SK-N-MC (cell line): ENCODE measurements at regions not wholly inside any gene's neighbourhood (a gene's known extent, or its start where the extent isn't known, plus 50 kb on each side); places are given as distances from the start of the nearest gene placed in this dataset.

ENCODE experiments used
- DNase-seq: peaks from one replicate; pipeline ENCODE4 v3.0.0-alpha.2; 2011; ENCODE audit warnings: low read depth, low spot score
- H3K27ac ChIP-seq: fragments of 200-600 bp; sonication (generic); 2 replicates; pipeline ENCODE4 v1.5.1; 2016; ENCODE audit warnings: mixed run types
- H3K36me3 ChIP-seq: fragments of 200-600 bp; sonication (generic); 2 replicates; pipeline ENCODE4 v1.6.1; 2017; ENCODE audit warnings: antibody characterized with exemption, low read length, mixed read lengths; ENCODE audit not compliant: insufficient read depth
- H3K4me3 ChIP-seq: fragments of 200-600 bp; sonication (generic); 2 replicates; pipeline ENCODE4 v1.5.1; 2016
- H3K9ac ChIP-seq: fragments of 200-600 bp; sonication (generic); 2 replicates; pipeline ENCODE4 v1.8.0; 2017; ENCODE audit warnings: mixed run types, mixed read lengths; ENCODE audit not compliant: insufficient read length
- H3K9me3 ChIP-seq: fragments of 200-600 bp; sonication (generic); 2 replicates; pipeline ENCODE4 v1.6.1; 2017; ENCODE audit warnings: low read depth, mild to moderate bottlenecking, antibody characterized with exemption, low read length, moderate library complexity, mixed read lengths
- EZH2 ChIP-seq: fragments of 200-600 bp; sonication (generic); IDR thresholded peaks from one replicate; pipeline ENCODE4 v1.6.1; 2017; ENCODE audit warnings: antibody characterized with exemption
- FOXP2 ChIP-seq: optimal IDR thresholded peaks from 2 replicates; pipeline ENCODE3; 2011; ENCODE audit warnings: mild to moderate bottlenecking, moderate library complexity; ENCODE audit not compliant: insufficient read depth; ENCODE audit errors: extremely low read length, control extremely low read depth
- POLR2AphosphoS5 ChIP-seq: IDR thresholded peaks from 2 replicates; pipeline ENCODE4 v1.6.1; 2012; ENCODE audit warnings: mild to moderate bottlenecking, low read depth, low read length, borderline replicate concordance

GRCh38 chr12:125690841-125691240, 625.6 kb downstream of the AACS start:
- no peak overlapping the region for H3K9ac ChIP-seq
- no peaks in the 10 kb centered on the region for H3K9me3 ChIP-seq
- no peak overlapping the region for H3K4me3 ChIP-seq
- TF ChIP-seq FOXP2 (no peak), EZH2 (no peak), POLR2AphosphoS5 (no peak)
- H3K27ac ChIP-seq, result no peak overlapping the region
- no peak for DNase-seq
- H3K36me3 ChIP-seq, result no peaks in the 10 kb centered on the region

- H3K36me3 ChIP-seq, result no peaks in the 10 kb centered on the region
Observed at GRCh38 chr12:125696054-125696453, 630.8 kb downstream of the AACS start.

DNA sequence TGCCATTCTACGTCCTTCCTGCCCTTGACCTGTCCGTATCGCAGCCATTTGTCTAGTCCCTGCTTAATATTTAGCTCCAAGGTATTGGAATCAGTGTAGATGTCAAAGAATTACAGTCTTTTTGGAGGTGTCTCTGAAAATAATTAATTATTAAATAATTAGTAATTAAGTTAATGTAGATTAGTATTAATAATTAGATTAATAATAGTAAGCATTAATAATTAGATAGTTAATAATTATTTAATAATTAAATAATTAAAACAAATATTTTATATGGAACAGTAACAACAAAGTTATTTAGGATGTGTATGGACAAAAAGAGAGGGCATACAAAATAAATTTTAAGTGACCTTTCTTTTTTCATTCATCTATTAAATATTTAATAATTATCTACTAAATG, 639.6 kb downstream of the AACS start:
- no peak overlapping the region for H3K27ac ChIP-seq
- no peak overlapping the region for H3K4me3 ChIP-seq
- no peaks in the 10 kb centered on the region for H3K9me3 ChIP-seq
- no peak overlapping the region for H3K9ac ChIP-seq
- DNase-seq, result no peak
- TF ChIP-seq FOXP2 (no peak), POLR2AphosphoS5 (no peak), EZH2 (no peak)
- H3K36me3 ChIP-seq, result no peaks in the 10 kb centered on the region

More at GRCh38 chr12:125696054-125696453, 630.8 kb downstream of the AACS start:
- Histone ChIP-seq H3K27ac (no peak overlapping the region), H3K9me3 (no peaks in the 10 kb centered on the region), H3K9ac (no peak overlapping the region), H3K4me3 (no peak overlapping the region)
- TF ChIP-seq EZH2, result no peak
- TF ChIP-seq FOXP2, result no peak
- no peak for TF ChIP-seq POLR2AphosphoS5
- no peak for DNase-seq

- Histone ChIP-seq H3K9me3 (no peaks in the 10 kb centered on the region; the same call in 1 of the 2 replicates), H3K9ac (no peak overlapping the region), H3K36me3 (no peaks in the 10 kb centered on the region), H3K27ac (no peak overlapping the region), H3K4me3 (no peak overlapping the region)
- TF ChIP-seq POLR2AphosphoS5 (no peak), FOXP2 (no peak)
- DNase-seq, result no peak
Observed at GRCh38 chr12:125720961-125721360, 655.7 kb downstream of the AACS start.

GRCh38 chr12:125734137-125734536, 668.9 kb downstream of the AACS start:
- Histone ChIP-seq H3K36me3 (peaks cover 15% of the 10 kb centered on the region), H3K27ac (no peak overlapping the region), H3K4me3 (no peak overlapping the region), H3K9me3 (peaks cover 8% of the 10 kb centered on the region; the same call in 1 of the 2 replicates), H3K9ac (no peak overlapping the region)
- no peak for TF ChIP-seq FOXP2
- no peak for TF ChIP-seq EZH2
- TF ChIP-seq POLR2AphosphoS5, result no peak
- DNase-seq, result no peak

DNA sequence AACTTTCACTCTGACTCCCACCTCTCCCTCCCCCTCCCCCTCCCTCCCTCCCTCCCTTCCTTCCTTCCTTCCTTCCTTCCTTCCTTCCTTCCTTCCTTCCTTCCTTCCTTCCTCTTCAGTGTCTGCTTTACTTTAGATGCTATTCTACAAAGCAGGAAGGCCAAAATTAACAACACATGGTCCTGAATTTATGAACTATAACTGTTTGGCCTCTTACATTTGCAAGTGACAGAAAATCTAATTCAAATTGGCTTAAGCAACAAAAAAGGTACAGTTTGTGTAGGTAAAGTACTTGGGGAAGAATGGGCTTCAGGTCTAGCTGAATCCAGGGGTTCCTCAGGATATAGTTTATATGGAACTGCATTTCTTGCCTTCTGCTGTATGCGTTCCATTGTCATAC, 673.0 kb downstream of the AACS start:
- peaks cover 15% of the 10 kb centered on the region for H3K36me3 ChIP-seq
- H3K9me3 ChIP-seq, result peaks cover 8% of the 10 kb centered on the region; the same call in 1 of the 2 replicates
- H3K27ac ChIP-seq, result peak overlapping the region; percentile 99
- TF ChIP-seq FOXP2 (no peak), POLR2AphosphoS5 (0 out of 2 replicates have a peak, but pooled peaks have one; percentile 12)
- peak; percentile 90 for DNase-seq
- H3K4me3 ChIP-seq, result no peak overlapping the region
- H3K9ac ChIP-seq, result peak overlapping the region; percentile 46

DNA sequence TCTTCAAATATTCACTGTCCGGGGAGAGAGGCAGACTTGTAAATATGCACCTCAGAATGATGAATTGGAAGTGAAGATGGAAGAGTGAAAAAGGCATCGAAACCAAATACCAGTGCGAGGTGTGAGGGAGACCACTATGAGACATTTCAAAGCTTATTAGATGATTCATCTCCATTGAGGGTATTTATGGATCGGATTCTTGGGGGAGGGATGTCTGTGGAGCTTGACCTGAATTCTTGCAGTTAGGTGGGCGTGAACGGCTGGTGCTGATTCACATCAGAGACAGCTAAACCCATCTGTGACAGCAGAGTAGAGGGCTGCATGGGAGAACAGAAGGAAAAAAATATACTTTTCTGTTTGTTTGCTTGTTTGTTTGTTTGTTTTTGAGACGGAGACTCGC, 677.2 kb downstream of the AACS start:
- Histone ChIP-seq H3K9me3 (no peaks in the 10 kb centered on the region; the same call in 1 of the 2 replicates), H3K9ac (no peak overlapping the region), H3K27ac (peak overlapping the region; percentile 99; the same call in 1 of the 2 replicates), H3K4me3 (no peak overlapping the region), H3K36me3 (no peaks in the 10 kb centered on the region)
- DNase-seq, result no peak
- TF ChIP-seq POLR2AphosphoS5, result no peak
- no peak for TF ChIP-seq EZH2
- TF ChIP-seq FOXP2, result no peak

DNA sequence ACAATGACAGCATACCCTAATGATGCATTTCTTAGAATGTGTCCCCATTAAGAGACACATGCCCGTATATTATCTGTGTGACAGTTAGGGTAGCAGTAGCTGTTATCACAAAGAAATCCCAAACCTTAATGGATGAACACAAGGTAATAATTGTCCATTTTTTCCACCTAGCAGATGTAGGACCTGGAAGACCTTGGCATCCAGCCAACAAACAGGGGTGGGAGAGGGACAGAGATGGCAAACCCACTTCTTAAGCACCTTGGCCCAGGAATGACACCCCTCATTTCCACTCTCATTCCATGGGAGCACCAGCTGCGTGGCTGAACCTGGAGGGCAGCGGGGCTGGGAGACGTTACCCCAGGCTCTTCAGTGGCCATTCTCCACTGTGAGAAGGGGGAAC, 679.0 kb downstream of the AACS start:
- Histone ChIP-seq H3K4me3 (no peak overlapping the region), H3K9me3 (no peaks in the 10 kb centered on the region; the same call in 1 of the 2 replicates), H3K27ac (no peak overlapping the region), H3K9ac (no peak overlapping the region), H3K36me3 (no peaks in the 10 kb centered on the region)
- DNase-seq, result no peak
- TF ChIP-seq EZH2 (no peak), FOXP2 (no peak), POLR2AphosphoS5 (no peak)

DNA sequence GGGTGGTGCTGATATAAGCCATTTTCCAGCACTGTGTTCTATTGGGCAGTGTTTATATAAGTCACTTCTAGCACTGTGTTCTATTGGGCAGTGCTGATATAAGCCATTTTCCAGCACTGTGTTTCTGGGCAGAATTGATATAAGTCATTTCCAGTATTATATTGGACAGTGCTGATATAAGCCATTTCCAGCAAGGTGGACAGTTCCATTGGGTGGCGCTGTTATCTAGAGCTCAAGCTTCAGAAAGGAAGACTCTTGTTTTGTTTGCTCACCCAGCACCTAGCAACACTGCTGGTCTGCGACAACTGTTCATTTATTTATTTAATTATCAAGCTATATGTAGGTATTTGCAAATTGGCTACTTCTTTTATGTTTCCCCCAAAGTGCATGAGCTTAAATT, 690.3 kb downstream of the AACS start:
- no peak overlapping the region for H3K4me3 ChIP-seq
- no peak for DNase-seq
- H3K9ac ChIP-seq, result no peak overlapping the region
- TF ChIP-seq EZH2 (no peak), FOXP2 (no peak), POLR2AphosphoS5 (no peak)
- no peak overlapping the region for H3K27ac ChIP-seq
- H3K9me3 ChIP-seq, result no peaks in the 10 kb centered on the region
- no peaks in the 10 kb centered on the region for H3K36me3 ChIP-seq

DNA sequence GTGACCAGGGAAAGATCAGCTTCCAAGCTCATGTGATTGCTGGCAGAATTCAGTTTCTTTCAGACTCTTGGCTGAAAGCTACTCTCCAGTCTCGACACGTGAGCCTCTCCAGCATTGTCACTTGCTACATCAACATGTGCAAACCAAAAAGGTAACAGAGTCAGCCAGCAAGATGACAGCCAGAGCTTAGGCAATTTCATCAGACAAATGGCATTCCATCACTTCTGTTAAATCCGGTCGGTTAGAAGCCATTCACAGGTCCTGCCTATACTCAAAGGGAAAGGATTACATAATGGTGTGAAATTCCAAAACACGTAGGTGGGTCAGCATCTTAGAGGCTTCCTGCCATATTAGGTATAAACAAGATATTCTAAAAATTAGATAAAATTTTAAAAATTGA, 700.9 kb downstream of the AACS start:
- Histone ChIP-seq H3K4me3 (no peak overlapping the region), H3K9me3 (peaks cover 2% of the 10 kb centered on the region; the same call in 1 of the 2 replicates), H3K9ac (no peak overlapping the region), H3K27ac (no peak overlapping the region), H3K36me3 (no peaks in the 10 kb centered on the region)
- no peak for DNase-seq
- TF ChIP-seq FOXP2, result no peak
- no peak for TF ChIP-seq EZH2
- TF ChIP-seq POLR2AphosphoS5, result no peak
